GM21825 (cell line): ENCODE measurements at regions not wholly inside any gene's neighbourhood (a gene's known extent, or its start where the extent isn't known, plus 50 kb on each side); places are given as distances from the start of the nearest gene placed in this dataset.
"Not testable (repeated sequence)": the region's sequence is repeated elsewhere in the genome, so short reads cannot be mapped to it uniquely, and the experiment has no call there.

ENCODE experiments used
- ATAC-seq: cut with Tn5 transposase; IDR thresholded peaks from one replicate; pipeline ENCODE4 v1.9.1; 2021; ENCODE audit warnings: mild to moderate bottlenecking, moderate library complexity; ENCODE audit not compliant: unreplicated experiment

DNA sequence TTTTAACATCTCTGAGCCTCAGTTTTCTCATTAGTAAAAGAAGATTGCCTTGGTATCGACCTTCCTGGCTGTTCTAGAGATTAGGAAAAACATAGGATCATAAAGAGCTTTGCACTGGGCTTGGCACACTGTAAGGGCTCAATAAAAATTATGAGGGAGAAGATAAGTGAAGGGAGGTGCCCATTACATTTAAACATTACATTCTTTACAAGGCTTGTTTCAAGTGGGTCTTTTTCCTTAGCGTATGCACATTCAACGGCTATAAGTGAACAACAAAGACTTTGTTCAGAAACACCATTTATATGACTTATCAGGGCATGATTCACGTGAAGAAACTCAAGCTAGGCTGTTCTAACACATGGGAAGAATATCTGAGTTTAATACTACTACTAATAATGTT lies 351.9 kb upstream of the NPVF start:
- no peak for ATAC-seq

DNA sequence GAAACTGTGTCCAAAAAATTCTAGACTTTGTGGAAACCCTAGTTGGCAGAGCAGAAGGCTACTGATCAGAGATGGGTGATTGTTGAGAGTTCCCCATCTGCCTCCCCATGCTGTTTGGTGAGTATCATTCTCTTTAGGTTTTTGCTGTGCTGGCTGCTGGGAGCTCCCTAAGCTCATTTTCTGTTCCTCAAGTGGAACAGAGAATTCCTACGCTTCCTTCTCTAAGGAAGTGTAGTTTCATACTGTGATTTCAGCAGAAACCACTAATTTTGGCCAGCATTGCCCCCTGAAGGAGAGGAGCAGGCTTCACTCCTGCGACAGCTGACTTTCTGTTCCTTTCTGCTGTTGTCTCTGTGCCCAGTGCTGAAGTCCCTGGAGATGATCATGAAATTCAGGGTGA lies 355.3 kb upstream of the NPVF start:
- no peak for ATAC-seq

DNA sequence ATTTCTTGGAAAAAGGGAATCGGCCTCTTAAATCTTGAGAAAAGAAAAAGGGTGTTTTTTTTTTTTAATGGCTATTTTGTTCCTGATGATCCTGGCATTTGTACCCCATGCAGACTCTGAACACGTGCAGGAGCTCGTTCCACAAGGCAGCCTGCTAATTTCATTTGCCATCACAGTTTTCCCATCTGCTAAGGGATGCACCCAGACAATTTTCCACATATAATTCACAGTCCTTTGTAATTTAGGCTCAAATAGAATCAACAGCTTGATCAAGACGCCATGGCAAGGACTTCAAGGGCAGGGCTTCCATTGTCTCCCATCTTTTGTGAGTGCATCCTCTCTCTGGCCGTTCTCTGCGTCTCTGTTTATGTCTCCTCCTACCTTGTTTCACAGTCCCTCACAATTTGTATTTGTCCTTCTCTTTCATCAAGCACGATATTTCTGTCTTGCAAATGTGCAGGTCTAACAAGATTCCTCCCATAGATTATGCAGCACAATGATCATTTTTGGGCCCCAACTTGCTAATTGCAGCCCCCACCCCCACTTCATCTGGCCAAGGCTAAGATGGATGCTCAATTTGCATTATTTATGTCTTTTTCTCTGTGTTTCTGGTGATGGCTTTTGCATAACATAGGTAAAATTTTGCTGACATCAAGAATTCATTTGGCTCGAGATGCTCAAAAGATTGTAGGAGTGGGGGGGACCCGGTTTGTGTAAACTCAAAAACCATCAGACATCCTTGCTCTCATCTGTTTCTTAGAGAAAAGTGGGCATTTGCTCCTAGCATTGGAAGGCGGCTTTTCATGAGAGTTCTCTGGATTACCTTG lies 356.0 kb upstream of the NPVF start:
- ATAC-seq, result no peak

DNA sequence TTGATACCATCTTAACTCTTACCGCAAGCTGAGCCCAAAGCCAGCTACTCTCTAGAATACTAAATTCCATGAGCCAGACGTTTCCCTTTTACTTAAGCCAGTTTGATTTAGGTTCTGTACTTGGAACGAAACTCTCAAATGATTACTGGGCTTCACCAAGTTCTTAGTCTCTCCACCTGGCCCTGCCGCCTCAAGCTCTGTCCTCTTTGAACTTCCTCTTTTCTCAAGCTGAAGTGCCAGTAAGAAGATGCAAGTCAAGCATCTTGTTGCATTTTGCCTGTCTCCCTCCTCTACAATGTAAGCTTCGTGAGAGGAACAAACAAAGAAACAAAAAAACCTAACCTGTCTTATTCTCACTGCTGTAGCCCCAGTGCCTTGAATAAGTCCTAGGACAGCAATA lies 358.2 kb upstream of the NPVF start:
- ATAC-seq, result no peak

DNA sequence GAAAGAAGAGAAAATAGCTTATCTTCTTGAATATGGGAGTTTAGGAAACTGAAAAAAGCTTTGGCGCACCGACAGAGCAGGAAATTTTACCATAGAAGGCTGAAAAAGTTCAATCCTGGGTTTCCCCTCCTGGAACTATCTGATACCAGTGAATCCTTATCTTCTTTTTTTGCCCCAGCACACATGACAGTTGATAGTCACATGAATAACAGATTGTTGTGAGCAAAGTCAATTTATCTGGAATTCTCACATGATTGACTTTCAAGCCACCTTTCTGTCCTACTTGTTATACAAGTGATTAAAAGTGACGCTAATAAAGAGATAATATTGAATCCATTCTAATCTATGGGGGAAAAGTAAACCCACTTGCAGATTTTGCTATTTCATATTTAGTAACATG lies 365.8 kb upstream of the NPVF start:
- ATAC-seq, result no peak

DNA sequence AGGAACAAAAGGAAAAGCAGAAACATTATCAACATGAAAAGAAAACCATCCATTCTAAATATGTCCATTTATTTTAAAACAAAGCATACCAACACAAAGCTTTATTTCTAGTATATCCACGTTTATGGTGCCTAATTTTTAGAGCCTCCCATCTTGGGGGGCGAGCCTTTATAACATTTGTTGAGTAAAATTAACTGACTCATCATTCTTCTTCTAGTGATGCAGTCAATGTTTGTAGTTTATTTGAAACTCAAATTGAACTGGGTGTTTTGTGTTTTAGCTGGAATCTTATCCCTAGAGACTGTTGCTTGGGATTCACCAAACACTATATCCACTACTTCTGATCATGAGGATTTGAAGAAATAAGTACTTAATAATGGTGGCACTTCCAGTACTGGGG lies 366.4 kb upstream of the NPVF start:
- no peak for ATAC-seq

DNA sequence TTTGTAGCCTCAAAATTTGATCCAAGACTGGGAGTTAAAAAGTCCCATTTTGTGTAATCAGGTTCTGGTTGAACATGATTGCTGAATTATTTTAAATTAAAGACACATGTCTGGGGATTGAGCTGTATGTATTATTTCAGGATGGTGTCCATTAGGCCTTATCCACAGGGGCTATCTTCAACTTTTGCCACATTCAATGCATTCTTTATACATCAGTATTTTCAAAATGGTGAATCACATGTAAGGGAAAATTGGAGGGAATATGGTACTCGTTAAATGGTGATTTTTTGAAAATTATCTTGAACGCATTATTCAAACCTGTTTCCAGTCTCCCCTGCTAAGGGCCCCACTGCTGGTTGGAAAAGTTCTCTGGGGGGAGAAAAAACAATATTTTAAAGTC lies 367.7 kb upstream of the NPVF start:
- no peak for ATAC-seq

DNA sequence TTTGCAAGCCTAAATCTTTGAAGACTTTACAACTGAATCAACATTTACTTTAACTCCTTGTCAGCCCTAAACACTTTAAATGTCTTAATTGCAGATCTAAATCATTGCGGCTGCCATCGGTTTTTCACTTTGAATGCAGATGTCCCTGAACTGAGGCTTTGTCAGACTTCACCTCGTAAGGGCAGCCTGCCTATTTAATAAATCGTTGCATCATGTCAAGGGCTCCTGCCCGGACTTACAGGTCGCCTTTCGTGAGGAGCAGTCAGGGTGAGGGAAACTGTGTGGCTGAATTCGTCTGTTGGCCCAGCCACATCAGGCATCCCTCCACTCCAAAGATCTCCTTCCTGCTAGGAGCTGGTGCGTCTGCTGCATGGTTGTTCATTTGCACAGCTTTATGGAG lies 368.2 kb upstream of the NPVF start:
- ATAC-seq, result no peak

DNA sequence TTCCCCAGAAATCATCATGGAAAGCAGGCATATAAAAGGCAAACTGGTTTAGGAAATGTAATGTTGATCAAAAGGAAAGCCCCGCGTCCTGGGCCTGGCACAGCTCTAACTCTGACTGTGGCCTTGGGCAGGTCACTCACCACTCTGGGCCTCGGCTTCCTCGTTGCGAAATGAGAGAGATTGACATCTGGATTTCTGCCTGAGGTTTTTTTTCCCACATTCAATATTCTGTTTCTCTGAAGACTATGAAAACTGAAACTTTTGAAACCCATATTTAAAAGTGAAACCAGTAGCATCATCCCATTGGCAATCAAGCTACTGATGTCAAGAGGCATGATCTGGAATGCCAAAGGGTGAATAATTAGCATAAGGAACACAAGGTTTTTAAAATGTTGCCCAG lies 369.7 kb upstream of the NPVF start:
- ATAC-seq, result no peak

DNA sequence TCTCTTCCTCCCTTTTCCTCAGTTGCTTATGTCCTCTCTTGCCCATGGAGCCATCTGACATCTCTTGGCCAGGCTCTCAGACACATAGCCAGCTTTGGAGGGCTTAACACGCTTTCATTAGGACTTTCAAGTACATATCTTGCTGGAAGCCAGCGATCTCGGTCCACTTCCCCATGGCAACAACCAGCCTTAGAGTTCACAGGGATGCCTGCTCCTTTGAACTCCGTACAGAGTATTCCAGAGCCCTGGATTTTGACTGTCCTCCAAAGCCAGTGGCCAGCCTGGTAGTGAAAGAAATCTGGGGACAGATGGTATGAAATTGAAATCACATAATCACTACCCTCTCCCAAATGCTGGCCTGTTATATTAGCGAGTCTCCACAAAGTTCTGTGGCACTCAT lies 370.5 kb upstream of the NPVF start:
- ATAC-seq, result no peak

DNA sequence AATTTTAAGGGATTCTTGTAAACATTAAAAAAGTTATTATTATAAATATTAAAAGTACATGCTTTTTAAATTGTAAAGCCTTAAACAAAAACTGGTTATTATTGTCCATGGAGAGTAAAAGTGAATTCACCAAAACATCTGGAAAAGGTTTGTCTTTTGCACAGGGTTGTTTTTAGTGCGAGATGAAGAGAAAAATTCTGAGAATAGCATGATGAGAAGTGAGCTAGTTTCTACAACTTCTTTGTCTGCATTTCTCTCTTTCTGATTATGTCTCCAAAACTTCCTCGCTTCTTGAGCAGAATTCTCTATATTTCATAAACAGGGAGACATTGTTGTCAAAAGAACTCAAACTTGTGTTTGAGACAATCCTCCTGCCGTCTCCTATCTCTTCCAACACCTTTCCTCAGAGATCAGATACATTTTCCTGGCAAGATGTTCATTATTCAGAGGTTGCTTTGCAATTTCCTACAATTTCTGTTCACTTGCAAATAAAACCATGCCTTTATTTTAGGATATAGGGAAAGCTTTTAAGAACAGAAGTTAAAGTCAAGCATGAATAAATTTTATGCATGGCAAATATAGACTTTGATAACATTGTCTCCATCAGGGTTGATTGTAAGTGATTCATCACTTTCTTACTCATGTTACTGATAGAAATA lies 372.1 kb upstream of the NPVF start:
- no peak for ATAC-seq

DNA sequence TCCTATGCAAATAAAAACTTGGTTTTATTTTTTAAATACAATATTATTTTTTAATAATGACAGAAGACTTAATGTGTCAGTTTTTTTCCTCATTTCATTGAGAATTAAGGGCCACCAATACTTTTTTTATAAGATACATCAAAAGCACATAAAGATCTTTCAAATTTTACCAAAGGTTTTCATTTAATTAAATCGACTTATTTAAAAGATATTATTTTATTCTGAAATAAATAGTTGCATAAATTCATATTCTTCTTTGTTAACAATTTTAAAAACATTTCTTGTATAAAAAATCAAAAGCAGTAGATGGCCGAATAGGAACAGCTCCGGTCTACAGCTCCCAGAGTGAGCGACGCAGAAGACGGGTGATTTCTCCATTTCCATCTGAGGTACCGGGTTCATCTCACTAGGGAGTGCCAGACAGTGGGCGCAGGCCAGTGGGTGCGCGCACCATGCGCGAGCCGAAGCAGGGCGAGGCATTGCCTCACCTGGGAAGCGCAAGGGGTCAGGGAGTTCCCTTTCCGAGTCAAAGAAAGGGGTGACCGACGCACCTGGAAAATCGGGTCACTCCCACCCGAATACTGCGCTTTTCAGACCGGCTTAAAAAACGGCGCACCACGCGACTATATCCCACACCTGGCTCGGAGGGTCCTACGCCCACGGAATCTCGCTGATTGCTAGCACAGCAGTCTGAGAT lies 374.6 kb upstream of the NPVF start:
- not testable (repeated sequence) for ATAC-seq

DNA sequence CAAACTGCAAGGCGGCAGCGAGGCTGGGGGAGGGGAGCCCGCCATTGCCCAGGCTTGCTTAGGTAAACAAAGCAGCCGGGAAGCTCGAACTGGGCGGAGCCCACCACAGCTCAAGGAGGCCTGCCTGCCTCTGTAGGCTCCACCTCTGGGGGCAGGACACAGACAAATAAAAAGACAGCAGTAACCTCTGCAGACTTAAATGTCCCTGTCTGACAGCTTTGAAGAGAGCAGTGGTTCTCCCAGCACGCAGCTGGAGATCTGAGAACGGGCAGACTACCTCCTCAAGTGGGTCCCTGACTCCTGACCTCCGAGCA lies 375.1 kb upstream of the NPVF start:
- ATAC-seq, result not testable (repeated sequence)

DNA sequence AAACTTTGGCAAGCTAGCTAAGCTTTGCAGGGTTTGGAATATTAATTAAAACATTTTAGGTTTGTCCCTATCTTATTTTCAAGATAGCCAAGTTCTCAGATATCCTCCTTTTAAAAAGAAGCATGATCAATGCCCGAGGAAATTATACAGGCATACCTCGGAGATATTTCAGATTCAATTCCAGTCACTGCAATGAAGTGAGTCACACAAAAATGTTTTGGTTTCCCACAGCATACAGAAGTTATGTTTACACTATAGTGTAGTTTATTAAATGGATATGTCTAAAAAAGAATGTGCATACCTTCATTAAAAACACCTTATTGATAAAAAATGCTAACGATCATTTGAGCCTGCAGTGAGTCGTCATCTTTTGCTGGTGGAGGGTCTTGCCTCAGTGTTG lies 382.9 kb upstream of the NPVF start:
- no peak for ATAC-seq

DNA sequence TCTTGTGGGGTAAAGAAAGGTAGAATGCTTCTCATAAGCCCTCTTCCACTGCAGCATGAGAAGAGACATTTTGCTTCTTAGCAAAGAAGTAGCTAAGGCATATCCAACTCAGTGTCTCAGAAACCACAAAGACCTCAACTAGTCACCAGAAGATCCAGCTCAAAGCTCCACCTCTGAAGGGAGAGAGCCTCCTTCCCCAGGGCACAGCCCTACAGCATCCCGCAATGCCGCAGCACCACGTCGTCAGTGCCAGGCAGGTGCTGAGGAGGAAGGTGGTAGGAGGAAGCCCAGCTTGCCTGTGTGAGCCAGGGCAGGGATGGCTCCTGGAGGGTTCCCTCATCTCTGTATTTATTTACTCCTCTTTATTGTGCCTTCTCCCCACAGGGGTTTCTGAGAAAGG lies 385.6 kb upstream of the NPVF start:
- ATAC-seq, result no peak

DNA sequence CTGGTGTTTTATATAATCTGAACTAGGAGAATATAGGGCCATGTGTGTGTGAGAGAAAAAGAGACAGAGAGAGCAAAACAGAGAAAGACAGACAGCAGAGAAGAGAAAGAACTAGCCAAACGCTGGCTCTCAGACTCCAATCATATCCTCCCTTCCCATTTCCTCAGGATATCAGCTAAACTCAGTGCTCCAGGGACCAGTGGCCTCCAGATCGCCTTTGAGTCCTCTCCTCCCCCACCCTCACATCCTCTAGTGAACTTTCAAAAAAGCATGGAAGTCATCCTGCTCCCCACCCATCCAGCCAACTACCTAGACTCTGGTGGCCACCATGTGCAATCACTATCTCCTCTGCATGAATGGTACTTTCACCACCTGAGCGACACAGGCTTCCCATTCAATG lies 386.1 kb upstream of the NPVF start:
- ATAC-seq, result no peak

DNA sequence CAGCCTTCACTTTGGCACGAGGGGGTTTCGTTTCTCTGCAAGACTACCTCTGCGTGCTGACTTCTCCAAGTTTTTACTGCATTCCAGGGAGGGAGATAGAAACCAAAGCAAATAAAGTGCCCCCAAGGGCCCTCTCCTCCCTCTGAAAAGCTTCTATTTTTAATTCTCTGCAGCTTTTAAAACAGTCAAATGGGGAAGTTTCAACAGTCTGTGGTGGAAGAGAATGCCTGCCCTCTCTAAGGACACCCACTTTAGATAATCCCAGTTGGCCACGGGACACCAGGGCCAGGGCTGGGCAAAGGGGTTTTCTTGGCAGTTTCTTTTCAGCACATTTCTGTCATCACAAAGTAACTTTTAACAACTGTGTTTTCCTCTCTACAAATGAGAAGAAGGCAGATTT lies 386.7 kb upstream of the NPVF start:
- no peak for ATAC-seq

DNA sequence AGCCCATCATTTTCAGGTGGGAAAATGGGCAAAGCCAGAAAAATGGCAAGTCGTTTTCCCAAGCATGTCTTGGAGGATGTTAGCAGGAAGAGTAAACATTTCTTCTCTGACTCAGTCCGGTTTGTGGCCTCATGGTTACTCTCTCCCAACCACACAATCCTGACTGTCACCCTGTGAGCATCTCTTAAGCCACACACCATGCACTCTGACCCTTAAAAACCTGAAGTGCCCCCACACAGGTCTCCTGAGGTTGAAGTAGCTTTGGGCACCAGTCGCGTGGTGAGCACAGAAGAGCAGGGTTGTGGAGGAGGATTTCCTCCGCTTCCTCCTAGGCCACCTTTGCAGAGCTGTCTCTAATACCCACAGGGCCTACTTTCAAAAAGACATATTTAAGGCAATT lies 387.3 kb upstream of the NPVF start:
- no peak for ATAC-seq

DNA sequence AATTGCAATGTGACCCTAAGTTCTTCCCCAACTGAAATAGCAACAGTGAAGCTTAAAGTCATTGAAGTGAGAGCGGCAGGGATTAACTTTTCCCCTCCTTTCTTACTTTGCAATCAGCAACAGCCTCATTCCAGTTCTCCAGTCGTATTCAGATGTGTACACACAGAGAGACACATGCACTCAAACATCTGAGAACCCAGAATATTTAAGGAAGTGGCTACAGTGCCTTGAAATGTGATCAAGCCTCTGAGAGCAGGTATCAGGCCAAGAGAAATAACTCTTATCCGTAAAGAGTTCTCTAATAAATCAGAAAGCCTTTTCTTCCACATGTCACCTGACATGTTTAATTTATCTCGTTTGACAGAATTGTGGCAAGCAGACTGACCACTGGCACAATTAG lies 388.9 kb upstream of the NPVF start:
- ATAC-seq, result no peak

DNA sequence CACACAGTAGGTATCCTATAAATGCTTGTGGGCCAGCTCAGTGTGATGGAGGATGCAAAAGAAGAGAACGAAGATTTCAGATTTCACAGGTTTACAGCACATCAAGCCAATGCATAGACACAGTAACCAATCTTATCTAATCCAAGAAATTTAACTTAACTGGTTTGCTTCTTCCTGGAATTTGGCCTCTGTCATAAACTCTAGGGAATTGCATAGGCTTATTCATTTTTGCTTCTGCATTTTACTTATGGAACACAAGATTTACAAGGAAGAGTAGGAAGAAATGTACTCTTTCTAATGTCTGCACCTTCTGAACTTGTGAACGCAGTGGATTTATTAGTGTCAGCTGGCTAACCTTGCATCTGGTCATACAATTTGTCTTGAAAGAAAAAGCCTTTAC lies 389.4 kb upstream of the NPVF start:
- ATAC-seq, result no peak

DNA sequence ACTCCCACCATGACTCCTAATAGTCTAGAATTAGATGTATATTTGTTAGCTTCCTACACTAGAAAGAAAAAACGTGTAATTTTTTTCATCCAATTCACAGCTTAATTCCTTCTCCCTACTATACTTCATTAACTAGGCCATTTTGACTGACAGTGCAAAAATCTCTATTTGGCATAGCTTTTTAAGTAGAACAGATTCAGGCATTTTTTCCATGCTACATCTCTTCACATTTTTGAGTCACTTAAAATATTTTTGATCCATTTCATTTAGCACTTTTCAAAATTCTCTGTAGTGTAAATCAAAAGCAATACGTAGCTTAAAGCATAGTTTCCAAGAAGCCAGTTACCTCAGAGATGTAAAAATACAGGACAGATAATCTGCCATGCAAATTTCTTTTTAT lies 391.1 kb upstream of the NPVF start:
- no peak for ATAC-seq
